ENCODE measurements at regions not wholly inside any gene's neighbourhood (a gene's known extent, or its start where the extent isn't known, plus 50 kb on each side); places are given as distances from the start of the nearest gene placed in this dataset.

DNA sequence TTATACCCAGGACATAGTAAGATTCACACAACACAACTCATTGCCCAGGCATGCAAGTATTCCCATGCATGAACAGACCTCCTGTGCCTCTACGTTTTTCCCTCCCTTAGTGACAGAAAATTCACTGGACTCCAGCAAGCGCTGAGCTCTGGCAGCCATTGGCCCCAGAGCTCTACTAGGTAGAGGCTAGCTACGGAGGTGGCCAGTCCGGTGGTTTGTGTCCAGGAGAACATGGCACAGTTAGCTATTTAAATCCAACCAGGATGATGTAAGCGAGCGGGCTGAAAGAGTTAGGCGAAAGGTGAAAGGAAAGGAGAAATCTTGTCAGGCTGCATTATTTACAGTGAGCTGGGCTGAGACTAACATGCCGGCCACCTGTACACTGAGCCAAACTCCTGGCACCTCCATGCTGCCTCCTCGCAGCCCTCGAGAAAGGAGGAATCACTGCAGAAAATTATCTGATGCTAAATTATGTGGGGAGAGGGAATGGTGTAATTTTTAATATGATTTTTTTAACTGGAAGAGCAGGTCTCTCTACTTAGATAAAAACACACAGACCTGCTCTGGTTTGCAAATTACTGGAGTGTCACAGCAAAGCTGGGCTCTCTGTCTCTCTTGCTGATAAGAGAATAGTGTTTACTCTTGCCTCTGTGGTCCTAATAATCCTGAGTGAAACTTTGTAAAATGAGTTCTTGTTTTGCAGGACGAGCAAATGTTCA, 50.1 kb upstream of the ARMC2 start:
- Histone ChIP-seq H3K27ac (no peak overlapping the region), H3K4me3 (no peak overlapping the region)
- DNase-seq (ENCODE audit: low spot score): no peak
- TF ChIP-seq, protein P1, sequence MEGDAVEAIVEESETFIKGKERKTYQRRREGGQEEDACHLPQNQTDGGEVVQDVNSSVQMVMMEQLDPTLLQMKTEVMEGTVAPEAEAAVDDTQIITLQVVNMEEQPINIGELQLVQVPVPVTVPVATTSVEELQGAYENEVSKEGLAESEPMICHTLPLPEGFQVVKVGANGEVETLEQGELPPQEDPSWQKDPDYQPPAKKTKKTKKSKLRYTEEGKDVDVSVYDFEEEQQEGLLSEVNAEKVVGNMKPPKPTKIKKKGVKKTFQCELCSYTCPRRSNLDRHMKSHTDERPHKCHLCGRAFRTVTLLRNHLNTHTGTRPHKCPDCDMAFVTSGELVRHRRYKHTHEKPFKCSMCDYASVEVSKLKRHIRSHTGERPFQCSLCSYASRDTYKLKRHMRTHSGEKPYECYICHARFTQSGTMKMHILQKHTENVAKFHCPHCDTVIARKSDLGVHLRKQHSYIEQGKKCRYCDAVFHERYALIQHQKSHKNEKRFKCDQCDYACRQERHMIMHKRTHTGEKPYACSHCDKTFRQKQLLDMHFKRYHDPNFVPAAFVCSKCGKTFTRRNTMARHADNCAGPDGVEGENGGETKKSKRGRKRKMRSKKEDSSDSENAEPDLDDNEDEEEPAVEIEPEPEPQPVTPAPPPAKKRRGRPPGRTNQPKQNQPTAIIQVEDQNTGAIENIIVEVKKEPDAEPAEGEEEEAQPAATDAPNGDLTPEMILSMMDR (IDR thresholded peaks at IDR 0.05): no peak

Measured in coronary artery (tissue), 2 donors.